DND-41 (cell line): ENCODE measurements at regions not wholly inside any gene's neighbourhood (a gene's known extent, or its start where the extent isn't known, plus 50 kb on each side); places are given as distances from the start of the nearest gene placed in this dataset.

Experiments
- ATAC-seq: fragments of 200-7000 bp; cut with Tn5 transposase; 3 replicates; pipeline ENCODE4 v1.9.1; 2021; ENCODE audit warnings: low read depth; ENCODE audit not compliant: insufficient read depth
- DNase-seq: peaks from one replicate; pipeline ENCODE4 v3.0.0-alpha.2; 2020
- H2AFZ ChIP-seq: 2 replicates; pipeline ENCODE4 v1.6.0; 2012; ENCODE audit warnings: low read depth, low read length
- H3K27ac ChIP-seq: 2 replicates; pipeline ENCODE4 v1.5.1; 2012; ENCODE audit warnings: low read length, inconsistent platforms
- H3K27me3 ChIP-seq: fragments of 200-600 bp; sonication (generic); 2 replicates; pipeline ENCODE4 v1.6.0; 2012; ENCODE audit warnings: low read length, mild to moderate bottlenecking, inconsistent platforms; ENCODE audit not compliant: insufficient read depth, poor library complexity
- H3K36me3 ChIP-seq: 2 replicates; pipeline ENCODE4 v1.5.1; 2012; ENCODE audit warnings: low read length, inconsistent platforms; ENCODE audit not compliant: insufficient read depth
- H3K4me1 ChIP-seq: 2 replicates; pipeline ENCODE4 v1.5.1; 2012; ENCODE audit warnings: mild to moderate bottlenecking, low read length; ENCODE audit not compliant: insufficient read depth
- H3K4me2 ChIP-seq: 2 replicates; pipeline ENCODE4 v1.6.0; 2012; ENCODE audit warnings: mild to moderate bottlenecking, moderate library complexity, low read length, inconsistent platforms; ENCODE audit not compliant: insufficient read depth
- H3K4me3 ChIP-seq, 2 experiments: fragments of 200-600 bp in 1 of 2; shearing (Covaris generic) in 1 of 2; 2 replicates each; pipeline ENCODE4 v1.5.1; 2012 to 2016; ENCODE audit warnings: inconsistent platforms in 2 of 2, low read length in 2 of 2, mild to moderate bottlenecking in 2 of 2, low read depth in 1 of 2, moderate library complexity in 1 of 2
- H3K79me2 ChIP-seq: 2 replicates; pipeline ENCODE4 v1.6.0; 2012; ENCODE audit warnings: low read length, inconsistent platforms; ENCODE audit not compliant: insufficient read depth
- H3K9ac ChIP-seq: 2 replicates; pipeline ENCODE4 v1.6.0; 2012; ENCODE audit warnings: low read depth, mild to moderate bottlenecking, inconsistent platforms, low read length, moderate library complexity
- H3K9me3 ChIP-seq: 2 replicates; pipeline ENCODE4 v1.5.1; 2012; ENCODE audit warnings: low read length, moderate library complexity, mild to moderate bottlenecking, inconsistent platforms; ENCODE audit not compliant: insufficient read depth, severe bottlenecking
- H4K20me1 ChIP-seq: 2 replicates; pipeline ENCODE4 v1.6.0; 2012; ENCODE audit warnings: low read length; ENCODE audit not compliant: insufficient read depth
- EZH2 ChIP-seq: IDR thresholded peaks from 3 replicates; pipeline ENCODE4 v1.6.1; 2012; ENCODE audit warnings: borderline replicate concordance, low read depth, mild to moderate bottlenecking, moderate library complexity, low read length, inconsistent platforms; ENCODE audit not compliant: severe bottlenecking
- TF ChIP-seq, protein P1 (sequence below): IDR thresholded peaks from 2 replicates; pipeline ENCODE4 v1.5.1; 2012; ENCODE audit warnings: borderline replicate concordance, low read length, moderate library complexity, mild to moderate bottlenecking; ENCODE audit not compliant: poor library complexity, severe bottlenecking; ENCODE audit errors: extremely low read depth

DNA sequence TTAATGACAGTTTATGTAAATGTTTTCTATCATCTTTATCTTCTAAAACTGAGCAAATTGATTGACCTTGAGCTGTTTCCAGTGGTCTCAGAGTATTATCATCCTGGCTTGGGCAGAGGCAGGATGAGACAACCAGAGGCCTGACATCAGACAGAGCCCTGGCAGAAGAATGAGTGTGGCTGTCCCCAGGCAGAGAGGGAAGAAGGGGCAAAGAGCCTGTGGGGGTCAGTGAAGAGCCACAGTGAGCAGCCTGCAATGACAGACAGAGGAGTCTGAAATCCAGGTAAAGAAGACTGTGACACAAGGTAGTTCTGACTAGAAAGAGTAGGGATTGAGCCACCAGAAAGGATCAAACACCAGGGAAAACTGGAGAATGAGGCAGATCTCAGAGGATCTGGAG, 182.4 kb upstream of the ARSJ start:
- no peaks in the 10 kb centered on the region for H4K20me1 ChIP-seq
- no peak overlapping the region for H3K4me2 ChIP-seq
- no peak for ATAC-seq
- H3K9me3 ChIP-seq, result no peaks in the 10 kb centered on the region
- TF ChIP-seq, protein P1, sequence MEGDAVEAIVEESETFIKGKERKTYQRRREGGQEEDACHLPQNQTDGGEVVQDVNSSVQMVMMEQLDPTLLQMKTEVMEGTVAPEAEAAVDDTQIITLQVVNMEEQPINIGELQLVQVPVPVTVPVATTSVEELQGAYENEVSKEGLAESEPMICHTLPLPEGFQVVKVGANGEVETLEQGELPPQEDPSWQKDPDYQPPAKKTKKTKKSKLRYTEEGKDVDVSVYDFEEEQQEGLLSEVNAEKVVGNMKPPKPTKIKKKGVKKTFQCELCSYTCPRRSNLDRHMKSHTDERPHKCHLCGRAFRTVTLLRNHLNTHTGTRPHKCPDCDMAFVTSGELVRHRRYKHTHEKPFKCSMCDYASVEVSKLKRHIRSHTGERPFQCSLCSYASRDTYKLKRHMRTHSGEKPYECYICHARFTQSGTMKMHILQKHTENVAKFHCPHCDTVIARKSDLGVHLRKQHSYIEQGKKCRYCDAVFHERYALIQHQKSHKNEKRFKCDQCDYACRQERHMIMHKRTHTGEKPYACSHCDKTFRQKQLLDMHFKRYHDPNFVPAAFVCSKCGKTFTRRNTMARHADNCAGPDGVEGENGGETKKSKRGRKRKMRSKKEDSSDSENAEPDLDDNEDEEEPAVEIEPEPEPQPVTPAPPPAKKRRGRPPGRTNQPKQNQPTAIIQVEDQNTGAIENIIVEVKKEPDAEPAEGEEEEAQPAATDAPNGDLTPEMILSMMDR, result no peak
- TF ChIP-seq EZH2, result no peak
- H3K27me3 ChIP-seq, result no peaks in the 10 kb centered on the region
- no peak overlapping the region for H3K4me3 ChIP-seq
- no peak overlapping the region for H3K9ac ChIP-seq
- no peak overlapping the region for H2AFZ ChIP-seq
- no peak for DNase-seq
- no peak overlapping the region for H3K27ac ChIP-seq
- no peaks in the 10 kb centered on the region for H3K4me1 ChIP-seq
- H3K36me3 ChIP-seq, result no peaks in the 10 kb centered on the region
- no peaks in the 10 kb centered on the region for H3K79me2 ChIP-seq

DNA sequence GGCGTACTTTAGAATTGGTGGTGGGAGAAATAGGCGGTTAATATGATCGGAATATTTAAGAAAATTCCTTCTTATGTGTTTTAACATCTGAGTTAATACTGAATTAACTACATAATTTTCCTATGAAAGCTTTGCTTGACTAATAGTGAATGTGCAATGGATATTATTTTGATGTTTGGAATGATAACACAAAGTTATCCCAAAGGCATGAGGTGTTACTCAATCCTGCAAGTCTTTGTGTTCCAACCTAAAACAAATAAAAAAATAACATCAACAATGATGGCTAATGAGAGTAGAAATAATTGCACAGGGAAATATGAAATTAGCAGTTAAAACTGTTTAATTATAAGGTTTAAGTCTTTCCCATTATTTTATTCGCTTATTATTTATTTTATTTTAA, 183.6 kb upstream of the ARSJ start:
- no peak for TF ChIP-seq EZH2
- TF ChIP-seq, protein P1, result no peak
- no peaks in the 10 kb centered on the region for H3K9me3 ChIP-seq
- no peaks in the 10 kb centered on the region for H4K20me1 ChIP-seq
- no peaks in the 10 kb centered on the region for H3K4me1 ChIP-seq
- H3K36me3 ChIP-seq, result no peaks in the 10 kb centered on the region
- no peak overlapping the region for H3K27ac ChIP-seq
- H3K9ac ChIP-seq, result no peak overlapping the region
- H3K4me3 ChIP-seq, result no peak overlapping the region
- DNase-seq, result no peak
- H3K4me2 ChIP-seq, result no peak overlapping the region
- no peak for ATAC-seq
- H3K79me2 ChIP-seq, result no peaks in the 10 kb centered on the region
- H3K27me3 ChIP-seq, result no peaks in the 10 kb centered on the region
- H2AFZ ChIP-seq, result no peak overlapping the region

DNA sequence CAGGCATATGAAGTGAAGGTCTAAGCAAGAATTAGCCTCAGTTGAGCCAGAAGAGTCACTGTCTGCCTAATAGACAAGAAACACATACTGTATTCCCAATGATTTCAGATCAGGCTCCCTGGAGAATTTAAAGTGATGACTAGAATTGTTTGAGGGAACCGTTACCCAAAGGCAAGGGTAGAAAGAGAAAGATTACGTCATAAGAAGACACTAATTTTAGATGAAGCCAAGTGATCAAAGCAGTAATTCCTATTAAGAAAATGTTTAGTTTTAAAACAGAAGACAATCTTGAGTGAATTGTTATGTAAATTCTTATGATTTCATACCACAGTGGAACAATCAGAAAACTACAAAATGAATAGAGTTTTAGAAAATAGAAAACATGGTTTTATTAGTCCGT, 194.5 kb upstream of the ARSJ start:
- Histone ChIP-seq H3K4me2 (no peak overlapping the region), H3K36me3 (no peaks in the 10 kb centered on the region), H3K79me2 (no peaks in the 10 kb centered on the region), H3K9me3 (no peaks in the 10 kb centered on the region), H2AFZ (no peak overlapping the region), H4K20me1 (no peaks in the 10 kb centered on the region), H3K27ac (no peak overlapping the region), H3K4me1 (no peaks in the 10 kb centered on the region), H3K4me3 (no peak overlapping the region), H3K27me3 (no peaks in the 10 kb centered on the region), H3K9ac (no peak overlapping the region)
- DNase-seq, result no peak
- TF ChIP-seq, protein P1, result no peak
- TF ChIP-seq EZH2, result no peak
- no peak for ATAC-seq

DNA sequence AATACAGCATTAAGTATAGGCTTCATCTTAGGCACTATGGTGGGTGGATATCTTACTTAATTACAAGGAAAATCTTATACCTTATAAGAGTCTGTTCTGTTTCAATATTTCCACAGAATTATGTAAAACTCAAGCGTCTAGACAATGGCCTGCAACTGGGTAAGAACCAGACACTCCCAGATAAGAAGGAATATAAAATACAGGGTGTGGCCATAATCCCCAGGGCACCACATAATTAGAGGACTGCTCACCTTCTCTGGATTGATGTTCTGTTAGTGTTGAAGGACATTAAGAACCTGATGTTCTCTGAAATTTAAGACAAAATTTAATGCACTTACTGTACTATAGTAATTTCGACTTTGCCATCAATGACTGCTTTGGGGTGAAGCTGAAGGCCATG, 198.2 kb upstream of the ARSJ start:
- DNase-seq, result no peak
- Histone ChIP-seq H3K4me2 (no peak overlapping the region), H2AFZ (no peak overlapping the region), H4K20me1 (no peaks in the 10 kb centered on the region), H3K4me1 (no peaks in the 10 kb centered on the region), H3K9me3 (no peaks in the 10 kb centered on the region), H3K9ac (no peak overlapping the region), H3K4me3 (no peak overlapping the region), H3K27ac (no peak overlapping the region), H3K27me3 (no peaks in the 10 kb centered on the region), H3K36me3 (no peaks in the 10 kb centered on the region), H3K79me2 (no peaks in the 10 kb centered on the region)
- ATAC-seq, result no peak
- TF ChIP-seq EZH2, result no peak
- TF ChIP-seq, protein P1, result no peak
